ENCODE measurements at regions not wholly inside any gene's neighbourhood (a gene's known extent, or its start where the extent isn't known, plus 50 kb on each side); places are given as distances from the start of the nearest gene placed in this dataset.
"Not testable (repeated sequence)": the region's sequence is repeated elsewhere in the genome, so short reads cannot be mapped to it uniquely, and the experiment has no call there.

GRCh38 chr14:101634850-101635748 is 73.8 kb downstream of the DIO3 start:
- DNase-seq, result no peak

GRCh38 chr14:101635749-101636560 is 74.7 kb downstream of the DIO3 start:
- peak; percentile 30 for DNase-seq

DNA sequence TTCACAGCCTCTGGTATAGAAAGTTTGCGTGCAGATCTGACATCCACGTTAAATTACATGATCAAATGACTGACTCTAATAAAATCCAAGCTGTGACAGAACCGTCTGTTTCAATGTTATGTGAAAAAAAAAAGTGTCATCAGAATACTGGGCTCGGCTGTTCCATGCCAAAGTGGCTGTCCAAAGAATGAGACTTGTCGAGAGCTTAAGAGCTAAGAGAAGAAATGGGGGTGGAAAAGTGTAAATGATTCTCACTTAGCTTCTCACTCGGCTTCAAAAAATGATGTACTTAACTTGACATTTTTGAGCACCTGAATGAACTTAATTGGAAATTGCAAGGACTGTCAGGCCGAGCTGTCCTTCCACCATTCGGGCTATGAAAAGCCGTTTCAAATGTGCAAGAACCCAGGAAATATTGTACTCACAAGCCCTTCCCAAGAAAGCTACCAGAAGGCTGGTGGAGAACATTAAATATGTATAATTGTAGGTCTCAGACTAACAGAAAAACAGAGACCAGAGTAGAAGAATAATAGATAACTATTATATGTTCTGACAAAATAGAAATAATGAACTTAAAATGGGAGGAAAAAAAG is 78.0 kb downstream of the DIO3 start:
- no peak for DNase-seq

GRCh38 chr14:101643651-101644050 is 82.4 kb downstream of the DIO3 start:
- DNase-seq, result no peak

DNA sequence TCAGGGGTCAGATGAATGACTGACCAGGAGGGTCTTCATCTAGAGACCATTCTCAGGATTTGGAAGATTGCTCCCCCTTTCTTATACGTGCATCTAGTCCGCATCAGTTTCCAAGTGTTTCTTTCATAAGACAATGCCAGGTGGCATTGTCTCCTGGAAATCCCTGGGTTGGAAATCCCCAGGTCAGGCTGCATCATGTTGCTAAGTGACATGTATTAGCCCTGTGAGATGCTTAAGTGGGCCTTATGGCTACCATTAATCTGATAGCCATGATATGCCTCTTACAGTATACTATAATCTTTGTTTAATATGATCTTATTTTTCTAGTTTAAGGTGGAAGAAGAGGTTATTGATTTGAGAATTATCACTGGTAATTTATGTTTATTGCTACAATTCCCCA is 92.8 kb downstream of the DIO3 start:
- DNase-seq, result no peak

- no peak for DNase-seq
These were observed 96.1 kb downstream of the DIO3 start for GRCh38 chr14:101657372-101657771.

- DNase-seq, result peak; percentile 35
These were observed 95.9 kb upstream of the PPP2R5C start for GRCh38 chr14:101665478-101666078.

- no peak for DNase-seq
These were observed 95.2 kb upstream of the PPP2R5C start for GRCh38 chr14:101666264-101666663.

GRCh38 chr14:101669629-101670028 is 91.9 kb upstream of the PPP2R5C start:
- no peak for DNase-seq

DNA sequence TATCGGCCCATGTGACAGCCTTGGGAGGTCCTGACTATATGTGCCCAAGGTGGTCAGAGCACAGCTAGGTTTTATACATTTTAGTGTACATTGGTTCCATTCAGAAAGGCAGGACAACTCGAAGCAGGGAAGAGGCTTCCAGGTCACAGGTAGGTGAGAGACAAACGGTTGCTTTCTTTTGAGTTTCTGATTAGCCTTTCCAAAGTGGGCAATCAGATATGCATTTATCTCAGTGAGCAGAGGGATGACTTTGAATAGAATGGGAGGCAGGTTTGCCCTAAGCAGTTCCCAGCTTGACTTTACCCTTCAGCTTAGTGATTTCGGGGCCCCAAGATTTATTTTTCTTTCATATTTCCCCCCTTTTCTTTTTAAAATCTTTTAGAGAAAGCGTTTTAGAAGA is 87.6 kb upstream of the PPP2R5C start:
- DNase-seq, result no peak

- not testable (repeated sequence) for DNase-seq
These were observed 85.7 kb upstream of the PPP2R5C start for GRCh38 chr14:101675835-101676234.

- not testable (repeated sequence) for DNase-seq
These were observed 83.6 kb upstream of the PPP2R5C start for GRCh38 chr14:101677912-101678327.

GRCh38 chr14:101681795-101682194 is 79.7 kb upstream of the PPP2R5C start:
- no peak for DNase-seq

GRCh38 chr14:101683365-101683764 is 78.1 kb upstream of the PPP2R5C start:
- no peak for DNase-seq

- no peak for DNase-seq
These were observed 73.6 kb upstream of the PPP2R5C start for GRCh38 chr14:101687756-101688546.

DNA sequence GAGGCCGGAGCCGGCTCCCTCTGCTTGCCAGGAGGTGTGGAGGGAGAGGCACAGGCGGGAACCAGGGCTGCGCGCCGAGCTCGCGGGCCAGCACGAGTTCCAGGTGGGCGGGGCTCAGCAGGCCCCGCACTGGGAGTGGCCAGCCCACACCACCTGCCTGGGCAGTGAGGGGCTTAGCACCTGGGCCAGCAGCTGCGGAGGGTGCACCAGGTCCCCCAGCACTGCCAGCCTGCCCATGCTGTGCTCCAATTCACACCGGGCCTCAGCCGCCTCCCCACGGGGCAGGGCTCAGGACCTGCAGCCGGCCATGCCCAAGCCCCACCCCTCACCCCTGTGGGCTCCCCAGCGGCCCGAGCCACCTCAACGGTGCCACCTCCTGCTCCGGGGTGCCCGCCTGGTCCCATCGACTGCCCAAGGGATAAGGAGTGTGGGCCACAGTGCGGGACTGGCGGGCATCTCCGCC is 72.4 kb upstream of the PPP2R5C start:
- DNase-seq, result no peak

DNA sequence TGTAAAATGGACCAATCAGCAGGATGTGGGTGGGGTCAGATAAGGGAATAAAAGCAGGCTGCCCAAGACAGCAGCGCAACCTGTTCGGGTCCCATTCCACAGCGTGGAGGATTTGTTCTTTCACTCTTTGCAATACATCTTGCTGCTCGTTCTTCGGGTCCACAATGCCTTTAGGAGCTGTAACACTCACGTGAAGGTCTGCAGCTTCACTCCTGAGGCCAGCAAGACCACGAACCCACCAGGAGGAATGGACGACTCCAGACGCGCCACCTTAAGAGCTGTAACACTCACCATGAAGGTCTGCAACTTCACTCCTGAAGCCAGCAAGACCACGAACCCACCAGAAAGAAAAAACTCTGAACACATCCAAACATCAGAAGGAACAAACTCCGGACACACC is 71.5 kb upstream of the PPP2R5C start:
- not testable (repeated sequence) for DNase-seq

GRCh38 chr14:101695659-101696058 is 65.8 kb upstream of the PPP2R5C start:
- DNase-seq, result no peak

DNA sequence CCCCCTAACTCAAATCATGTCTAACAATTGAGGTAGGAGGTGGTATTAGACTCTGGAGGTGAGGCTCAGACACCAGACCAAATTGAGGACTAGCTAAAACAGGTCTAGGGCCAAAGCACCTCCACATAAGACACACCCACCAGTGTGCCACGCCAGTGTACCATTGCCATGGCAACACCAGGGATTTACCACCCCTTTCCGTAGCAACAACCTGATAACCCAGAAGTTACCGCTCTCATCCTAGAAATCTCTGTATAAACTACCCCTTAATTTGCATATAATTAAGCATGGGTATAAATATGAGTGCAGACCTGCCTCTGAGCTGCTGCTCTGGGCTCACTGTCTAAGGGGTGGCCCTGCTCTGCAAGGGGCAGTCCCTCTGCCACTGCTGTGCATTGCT is 57.4 kb upstream of the PPP2R5C start:
- DNase-seq, result no peak

DNA sequence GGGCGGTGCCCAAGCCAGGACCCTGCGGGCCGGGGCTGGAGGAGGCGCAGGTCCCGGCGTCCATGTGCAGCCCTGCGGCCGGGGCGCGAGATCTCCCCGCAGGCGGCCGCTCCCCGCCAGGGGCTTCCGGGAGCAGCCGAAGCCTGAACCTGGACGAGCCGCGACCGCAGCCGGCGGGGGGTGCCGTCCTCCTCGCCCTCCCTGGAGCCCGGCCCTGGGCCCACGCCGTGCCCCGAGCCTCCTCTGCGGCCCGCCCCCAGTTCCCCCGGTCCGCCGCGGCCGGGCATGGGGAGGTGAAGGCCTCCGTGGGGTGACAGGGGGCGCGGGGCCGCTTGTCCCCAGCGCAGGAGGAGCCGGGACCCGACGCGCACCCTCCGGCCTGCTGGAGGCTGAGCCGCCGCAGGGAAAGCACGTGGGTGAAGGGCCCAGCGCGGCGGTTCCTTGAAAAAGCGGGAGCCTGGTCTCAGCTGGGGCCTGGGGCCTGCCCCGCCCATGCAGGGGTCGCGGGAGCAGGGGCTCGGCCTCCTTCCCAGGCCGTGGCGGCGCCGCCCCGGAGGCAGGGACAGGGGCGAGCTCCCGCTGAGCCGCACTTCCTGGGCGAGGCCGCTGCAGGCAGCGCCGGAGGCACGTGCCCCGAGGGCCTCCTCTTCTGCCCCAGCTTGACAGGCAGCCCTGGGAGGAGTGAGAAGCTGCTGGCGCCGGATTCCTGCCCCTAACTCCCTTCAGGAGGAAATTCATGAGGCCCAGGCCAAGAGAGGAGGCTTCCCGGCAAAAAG is 55.6 kb upstream of the PPP2R5C start:
- peak; percentile 65 for DNase-seq

DNA sequence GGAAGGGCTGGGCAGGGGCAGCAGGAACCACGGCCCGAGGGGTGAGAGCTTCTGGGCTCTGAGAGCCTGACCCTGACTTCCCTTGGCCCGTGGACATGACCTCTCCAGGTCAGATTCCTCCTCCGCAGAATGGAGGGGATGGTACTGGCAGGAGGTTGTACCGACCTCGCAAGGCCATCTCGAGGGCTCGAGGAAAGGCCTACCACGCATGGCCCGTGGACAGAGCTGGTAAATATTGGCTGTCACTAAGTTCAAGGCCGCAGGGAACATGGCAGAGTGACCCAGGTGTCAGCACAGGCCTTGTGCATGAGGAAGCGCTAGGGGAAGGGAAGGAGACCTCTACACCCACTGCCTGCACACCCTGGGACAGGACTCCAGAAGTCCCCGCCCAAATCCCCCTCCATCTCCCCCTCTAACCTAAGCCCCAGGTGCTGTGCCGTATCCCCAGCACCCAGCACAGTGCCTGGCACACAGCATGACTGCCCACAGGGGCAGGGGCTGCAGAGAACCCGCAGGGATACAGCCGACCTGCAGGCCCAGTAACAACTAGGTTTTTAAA is 54.9 kb upstream of the PPP2R5C start:
- DNase-seq, result peak; percentile 24

All from stimulated activated CD4-positive, alpha-beta T cell treated with anti-CD3 and anti-CD28 coated beads, Interleukin-4, amount 100 ng/mL, for 1 hour (primary cell).